ENCODE measurements at regions not wholly inside any gene's neighbourhood (a gene's known extent, or its start where the extent isn't known, plus 50 kb on each side); places are given as distances from the start of the nearest gene placed in this dataset.

GRCh38 chr12:29053567-29053966 is 95.5 kb upstream of the FAR2 start:
- H3K27ac Mint-ChIP-seq, result no peak overlapping the region
- H3K9me3 ChIP-seq (ENCODE audit: control insufficient read depth, low read depth, low read length), result no peaks in the 10 kb centered on the region
- H3K4me3 Mint-ChIP-seq, result no peak overlapping the region
- H3K14ac ChIP-seq (ENCODE audit: insufficient read depth, low read length), result no peak overlapping the region
- no peaks in the 10 kb centered on the region for H3K23me2 ChIP-seq (ENCODE audit: insufficient read length, low read depth, low read length, poor library complexity, severe bottlenecking)
- H3K4me1 Mint-ChIP-seq, result peaks cover 0 to 3% of the 10 kb centered on the region in 2 experiments; a peak in 2 of 4 replicates
- no peak for DNase-seq
- no peak overlapping the region for H4K8ac ChIP-seq (replicated peaks; ENCODE audit: insufficient read length, low read depth, low read length)
- peaks cover 0 to 4% of the 10 kb centered on the region in 2 experiments; a peak in 3 of 5 replicates for H3K9me3 Mint-ChIP-seq
- no peak overlapping the region for H3K27ac ChIP-seq (ENCODE audit: insufficient read length, low read depth, low read length)
- no peaks in the 10 kb centered on the region for H3K4me1 ChIP-seq (ENCODE audit: insufficient read depth, low read length)
- TF ChIP-seq, protein P1, sequence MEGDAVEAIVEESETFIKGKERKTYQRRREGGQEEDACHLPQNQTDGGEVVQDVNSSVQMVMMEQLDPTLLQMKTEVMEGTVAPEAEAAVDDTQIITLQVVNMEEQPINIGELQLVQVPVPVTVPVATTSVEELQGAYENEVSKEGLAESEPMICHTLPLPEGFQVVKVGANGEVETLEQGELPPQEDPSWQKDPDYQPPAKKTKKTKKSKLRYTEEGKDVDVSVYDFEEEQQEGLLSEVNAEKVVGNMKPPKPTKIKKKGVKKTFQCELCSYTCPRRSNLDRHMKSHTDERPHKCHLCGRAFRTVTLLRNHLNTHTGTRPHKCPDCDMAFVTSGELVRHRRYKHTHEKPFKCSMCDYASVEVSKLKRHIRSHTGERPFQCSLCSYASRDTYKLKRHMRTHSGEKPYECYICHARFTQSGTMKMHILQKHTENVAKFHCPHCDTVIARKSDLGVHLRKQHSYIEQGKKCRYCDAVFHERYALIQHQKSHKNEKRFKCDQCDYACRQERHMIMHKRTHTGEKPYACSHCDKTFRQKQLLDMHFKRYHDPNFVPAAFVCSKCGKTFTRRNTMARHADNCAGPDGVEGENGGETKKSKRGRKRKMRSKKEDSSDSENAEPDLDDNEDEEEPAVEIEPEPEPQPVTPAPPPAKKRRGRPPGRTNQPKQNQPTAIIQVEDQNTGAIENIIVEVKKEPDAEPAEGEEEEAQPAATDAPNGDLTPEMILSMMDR (conservative IDR thresholded peaks at IDR 0.05), result no peak
- H3K18ac ChIP-seq (ENCODE audit: insufficient read length, low read depth, low read length), result no peak overlapping the region
- H3K4me2 ChIP-seq (ENCODE audit: insufficient read depth, insufficient read length, low read length), result no peak overlapping the region
- H3K36me3 Mint-ChIP-seq (ENCODE audit: insufficient read depth in 1 of 3, low read depth in 3 of 3), result peaks cover 0 to 4% (median 1%) of the 10 kb centered on the region in 3 experiments; a peak in 2 of 7 replicates
- no peak overlapping the region for H2AK5ac ChIP-seq (ENCODE audit: insufficient read length, low read length)
- no peaks in the 10 kb centered on the region for H3K79me1 ChIP-seq (ENCODE audit: insufficient read depth, low read depth, low read length, poor library complexity, severe bottlenecking)
- no peak overlapping the region for H3K9ac ChIP-seq (ENCODE audit: extremely low read depth, insufficient read length, low read length)
- no peak overlapping the region for H3T11ph ChIP-seq (ENCODE audit: low read length)
- no peak overlapping the region for H2BK20ac ChIP-seq (ENCODE audit: low read depth, low read length, poor library complexity, severe bottlenecking)
- no peak overlapping the region for H2BK15ac ChIP-seq (ENCODE audit: low read depth, low read length)
- H2AFZ ChIP-seq (ENCODE audit: low read length), result no peak overlapping the region
- H3K27me3 Mint-ChIP-seq (ENCODE audit: low read depth), result no peaks in the 10 kb centered on the region
- H4K91ac ChIP-seq (ENCODE audit: insufficient read length, low read depth, low read length), result no peak overlapping the region
- no peak overlapping the region for H3K56ac ChIP-seq (ENCODE audit: insufficient read length, low read depth, low read length)
- H4K5ac ChIP-seq (ENCODE audit: insufficient read length, low read depth, low read length), result no peak overlapping the region
- no peaks in the 10 kb centered on the region for H4K20me1 ChIP-seq (ENCODE audit: control insufficient read depth, insufficient read depth, insufficient read length)
- WGBS (ENCODE audit: extremely low coverage, insufficient read length, low lambda C conversion rate), result no CpG with 5 or more reads among the region's 1 CpG
- H3K23ac ChIP-seq (ENCODE audit: insufficient read length, low read depth, low read length), result no peak overlapping the region
- H2BK5ac ChIP-seq (ENCODE audit: insufficient read length, low read length), result no peak overlapping the region
- no peak overlapping the region for H3K4ac ChIP-seq (ENCODE audit: low read depth, low read length)
- no peaks in the 10 kb centered on the region for H3K79me2 ChIP-seq (ENCODE audit: insufficient read depth, low read length)
- H3K27me3 ChIP-seq (ENCODE audit: insufficient read depth, low read length), result no peaks in the 10 kb centered on the region
- H2BK120ac ChIP-seq (ENCODE audit: low read depth, low read length, poor library complexity, severe bottlenecking), result no peak overlapping the region
- no peak overlapping the region for H2BK12ac ChIP-seq (ENCODE audit: insufficient read length, low read depth, low read length)

Measured in H9 (cell line).